Right atrium auricular region (tissue), 2 donors: ENCODE measurements at regions not wholly inside any gene's neighbourhood (a gene's known extent, or its start where the extent isn't known, plus 50 kb on each side); places are given as distances from the start of the nearest gene placed in this dataset.

ENCODE experiments used
- DNase-seq: peaks from one replicate; pipeline ENCODE4 v3.0.0-alpha.2; 2019; ENCODE audit warnings: low spot score
- H3K27ac ChIP-seq, 2 donors: fragments of 200-600 bp; sonication (generic); 1 replicate in 1 of 2; 2 replicates in 1 of 2; pipeline ENCODE4 v1.5.1; 2016 to 2019
- H3K27me3 ChIP-seq, 2 donors: fragments of 200-600 bp; sonication (generic); one replicate each; pipeline versions ENCODE4 v1.5.1 to v1.6.0; 2017 to 2019
- H3K36me3 ChIP-seq: fragments of 200-600 bp; sonication (generic); one replicate; pipeline ENCODE4 v1.5.1; 2016
- H3K4me1 ChIP-seq, 2 donors: fragments of 200-600 bp; sonication (generic); one replicate each; pipeline versions ENCODE4 v1.5.1 to v1.6.0; 2017 to 2019
- H3K4me3 ChIP-seq, 2 donors: fragments of 200-600 bp; sonication (generic); 1 replicate in 1 of 2; 2 replicates in 1 of 2; pipeline ENCODE4 v1.5.1; 2017 to 2019; ENCODE audit warnings: mild to moderate bottlenecking in 1 of 2, moderate library complexity in 1 of 2
- H3K9me3 ChIP-seq, 2 donors: fragments of 200-600 bp; sonication (generic); one replicate each; pipeline ENCODE4 v1.5.1; 2019
- CTCF ChIP-seq, 2 donors: fragments of 200-600 bp; sonication (generic); IDR thresholded peaks; one replicate each; pipeline ENCODE4 v1.5.1; 2019; ENCODE audit warnings: antibody characterized with exemption in 2 of 2

GRCh38 chr11:71198823-71199165 is 53.6 kb downstream of the SHANK2 start:
- Histone ChIP-seq H3K9me3 (no peaks in the 10 kb centered on the region), H3K36me3 (no peaks in the 10 kb centered on the region), H3K4me3 (no peak overlapping the region), H3K27ac (no peak overlapping the region), H3K4me1 (no peaks in the 10 kb centered on the region), H3K27me3 (no peaks in the 10 kb centered on the region)
- no peak for DNase-seq
- TF ChIP-seq CTCF (IDR thresholded peaks at IDR 0.05) = no peak

- Histone ChIP-seq H3K27me3 (no peaks in the 10 kb centered on the region), H3K36me3 (no peaks in the 10 kb centered on the region), H3K27ac (no peak overlapping the region), H3K9me3 (no peaks in the 10 kb centered on the region), H3K4me1 (no peaks in the 10 kb centered on the region), H3K4me3 (no peak overlapping the region)
- no peak for TF ChIP-seq CTCF (IDR thresholded peaks at IDR 0.05)
- DNase-seq = no peak
Measured at GRCh38 chr11:71198141-71198822, 54.1 kb downstream of the SHANK2 start.

GRCh38 chr11:71197096-71197495 is 55.3 kb downstream of the SHANK2 start:
- H3K36me3 ChIP-seq = no peaks in the 10 kb centered on the region
- no peaks in the 10 kb centered on the region for H3K4me1 ChIP-seq
- no peak for TF ChIP-seq CTCF (IDR thresholded peaks at IDR 0.05)
- H3K27ac ChIP-seq = no peak overlapping the region
- H3K27me3 ChIP-seq = no peaks in the 10 kb centered on the region
- no peak for DNase-seq
- no peaks in the 10 kb centered on the region for H3K9me3 ChIP-seq
- H3K4me3 ChIP-seq = no peak overlapping the region

- no peaks in the 10 kb centered on the region for H3K9me3 ChIP-seq
- DNase-seq = no peak
- H3K27ac ChIP-seq = no peak overlapping the region
- TF ChIP-seq CTCF (IDR thresholded peaks at IDR 0.05) = no peak
- H3K27me3 ChIP-seq = no peaks in the 10 kb centered on the region
- H3K36me3 ChIP-seq = no peaks in the 10 kb centered on the region
- no peak overlapping the region for H3K4me3 ChIP-seq
- H3K4me1 ChIP-seq = no peaks in the 10 kb centered on the region
Measured at GRCh38 chr11:71194710-71195109, 57.7 kb downstream of the SHANK2 start.

- TF ChIP-seq CTCF (IDR thresholded peaks at IDR 0.05) = no peak
Measured at GRCh38 chr11:71193431-71193830, 58.9 kb downstream of the SHANK2 start.

GRCh38 chr11:71192629-71193028 is 59.7 kb downstream of the SHANK2 start:
- no peak overlapping the region for H3K27ac ChIP-seq
- no peak for DNase-seq
- no peaks in the 10 kb centered on the region for H3K27me3 ChIP-seq
- H3K4me1 ChIP-seq = no peaks in the 10 kb centered on the region
- no peak overlapping the region for H3K4me3 ChIP-seq
- no peak for TF ChIP-seq CTCF (IDR thresholded peaks at IDR 0.05)
- H3K9me3 ChIP-seq = no peaks in the 10 kb centered on the region
- no peaks in the 10 kb centered on the region for H3K36me3 ChIP-seq

More at GRCh38 chr11:71193431-71193830, 58.9 kb downstream of the SHANK2 start:
- no peak overlapping the region for H3K27ac ChIP-seq
- H3K36me3 ChIP-seq = no peaks in the 10 kb centered on the region
- no peaks in the 10 kb centered on the region for H3K27me3 ChIP-seq
- no peak for DNase-seq
- no peaks in the 10 kb centered on the region for H3K4me1 ChIP-seq
- no peaks in the 10 kb centered on the region for H3K9me3 ChIP-seq
- no peak overlapping the region for H3K4me3 ChIP-seq
